Activated naive CD4-positive, alpha-beta T cell treated with anti-CD3 and anti-CD28 coated beads, Interleukin-2, amount 50 U/mL, for 72 hours (primary cell): ENCODE measurements at regions not wholly inside any gene's neighbourhood (a gene's known extent, or its start where the extent isn't known, plus 50 kb on each side); places are given as distances from the start of the nearest gene placed in this dataset.
"Not testable (repeated sequence)": the region's sequence is repeated elsewhere in the genome, so short reads cannot be mapped to it uniquely, and the experiment has no call there.

Experiments used
- ATAC-seq, 2 donors: fragments of 150-1000 bp; cut with Tn5 transposase; 2 replicates each; pipeline ENCODE4 v1.10.0; 2021; ENCODE audit warnings: mild to moderate bottlenecking in 2 of 2, moderate library complexity in 2 of 2
- DNase-seq, 2 donors: peaks; one replicate each; pipeline ENCODE4 v3.0.0; 2021 to 2022; ENCODE audit warnings: low spot score in 2 of 2
- H3K27ac Mint-ChIP-seq, 2 donors: one replicate each; pipeline ENCODE4 v1.8.0; 2022; ENCODE audit warnings: mild to moderate bottlenecking in 2 of 2, mixed read lengths in 2 of 2
- H3K36me3 Mint-ChIP-seq, 2 donors: one replicate each; pipeline ENCODE4 v1.8.0; 2022; ENCODE audit warnings: mixed read lengths in 2 of 2
- H3K9me3 Mint-ChIP-seq, 2 donors: one replicate each; pipeline ENCODE4 v1.8.0; 2022; ENCODE audit warnings: mixed read lengths in 2 of 2

GRCh38 chr3:182308328-182308727 lies 485.0 kb upstream of the ATP11B start:
- ATAC-seq, result no peak
- Mint-ChIP-seq H3K9me3 (peaks cover 7 to 11% of the 10 kb centered on the region in 2 donors), H3K36me3 (no peaks in the 10 kb centered on the region), H3K27ac (no peak overlapping the region)
- DNase-seq, result no peak

GRCh38 chr3:182309120-182309519 lies 484.2 kb upstream of the ATP11B start:
- H3K27ac Mint-ChIP-seq, result no peak overlapping the region
- DNase-seq, result no peak
- H3K36me3 Mint-ChIP-seq, result no peaks in the 10 kb centered on the region
- H3K9me3 Mint-ChIP-seq, result peaks cover 9 to 14% of the 10 kb centered on the region in 2 donors
- no peak for ATAC-seq

GRCh38 chr3:182315313-182315712 lies 478.0 kb upstream of the ATP11B start:
- ATAC-seq (no peak), DNase-seq (no peak)
- Mint-ChIP-seq H3K9me3 (peaks cover 34 to 39% of the 10 kb centered on the region in 2 donors), H3K27ac (no peak overlapping the region), H3K36me3 (peaks cover 0 to 6% of the 10 kb centered on the region in 2 donors)

GRCh38 chr3:182323126-182323700 lies 470.1 kb upstream of the ATP11B start:
- Mint-ChIP-seq H3K27ac (no peak overlapping the region), H3K36me3 (peaks cover 0 to 6% of the 10 kb centered on the region in 2 donors), H3K9me3 (peaks cover 13 to 16% of the 10 kb centered on the region in 2 donors)
- ATAC-seq, result no peak
- no peak for DNase-seq

- H3K36me3 Mint-ChIP-seq, result peaks cover 0 to 6% of the 10 kb centered on the region in 2 donors
- DNase-seq, result no peak
- peaks cover 10 to 11% of the 10 kb centered on the region in 2 donors for H3K9me3 Mint-ChIP-seq
- ATAC-seq, result no peak
- no peak overlapping the region for H3K27ac Mint-ChIP-seq
These were observed 469.4 kb upstream of the ATP11B start for GRCh38 chr3:182323898-182324297.

GRCh38 chr3:182325213-182325950 lies 467.9 kb upstream of the ATP11B start:
- Mint-ChIP-seq H3K27ac (no peak overlapping the region), H3K9me3 (peaks cover under 1 to 2% of the 10 kb centered on the region in 2 donors)
- no peak for ATAC-seq

GRCh38 chr3:182327196-182327681 lies 466.1 kb upstream of the ATP11B start:
- Mint-ChIP-seq H3K9me3 (no peaks in the 10 kb centered on the region), H3K27ac (no peak overlapping the region), H3K36me3 (no peaks in the 10 kb centered on the region)
- DNase-seq (no peak), ATAC-seq (no peak)

More at GRCh38 chr3:182325213-182325950, 467.9 kb upstream of the ATP11B start:
- H3K36me3 Mint-ChIP-seq, result no peaks in the 10 kb centered on the region
- no peak for DNase-seq

- Mint-ChIP-seq H3K9me3 (peaks cover 11 to 12% of the 10 kb centered on the region in 2 donors), H3K36me3 (no peaks in the 10 kb centered on the region), H3K27ac (no peak overlapping the region)
- DNase-seq, result no peak
- ATAC-seq, result no peak
These were observed 462.7 kb upstream of the ATP11B start for GRCh38 chr3:182330646-182331045.

- Mint-ChIP-seq H3K9me3 (peaks cover 11 to 12% of the 10 kb centered on the region in 2 donors), H3K27ac (no peak overlapping the region), H3K36me3 (no peaks in the 10 kb centered on the region)
- no peak for DNase-seq
- ATAC-seq, result no peak
These were observed 462.0 kb upstream of the ATP11B start for GRCh38 chr3:182331341-182331740.

GRCh38 chr3:182342252-182342651 lies 451.1 kb upstream of the ATP11B start:
- H3K36me3 Mint-ChIP-seq, result no peaks in the 10 kb centered on the region
- H3K27ac Mint-ChIP-seq, result no peak overlapping the region
- peaks cover 0 to 3% of the 10 kb centered on the region in 2 donors for H3K9me3 Mint-ChIP-seq
- ATAC-seq (no peak), DNase-seq (no peak)

- ATAC-seq, H3K27ac Mint-ChIP-seq, H3K36me3 Mint-ChIP-seq, H3K9me3 Mint-ChIP-seq, DNase-seq: not testable (repeated sequence)
These were observed 449.3 kb upstream of the ATP11B start for GRCh38 chr3:182344026-182344425.

GRCh38 chr3:182349051-182349450 lies 444.3 kb upstream of the ATP11B start:
- no peaks in the 10 kb centered on the region for H3K9me3 Mint-ChIP-seq
- H3K36me3 Mint-ChIP-seq, result no peaks in the 10 kb centered on the region
- no peak overlapping the region for H3K27ac Mint-ChIP-seq
- ATAC-seq (no peak), DNase-seq (no peak)

- H3K9me3 Mint-ChIP-seq, result no peaks in the 10 kb centered on the region
- no peaks in the 10 kb centered on the region for H3K36me3 Mint-ChIP-seq
- H3K27ac Mint-ChIP-seq, result no peak overlapping the region
- ATAC-seq (no peak), DNase-seq (no peak)
These were observed 443.3 kb upstream of the ATP11B start for GRCh38 chr3:182349951-182350517.

GRCh38 chr3:182357928-182358327 lies 435.4 kb upstream of the ATP11B start:
- Mint-ChIP-seq H3K27ac (no peak overlapping the region), H3K9me3 (peaks cover 0 to 2% of the 10 kb centered on the region in 2 donors), H3K36me3 (no peaks in the 10 kb centered on the region)
- DNase-seq (no peak), ATAC-seq (no peak)

- Mint-ChIP-seq H3K9me3 (peaks cover 0 to 8% of the 10 kb centered on the region in 2 donors), H3K36me3 (no peaks in the 10 kb centered on the region), H3K27ac (no peak overlapping the region)
- ATAC-seq (no peak), DNase-seq (no peak)
These were observed 429.0 kb upstream of the ATP11B start for GRCh38 chr3:182364323-182364722.

GRCh38 chr3:182364723-182365650 lies 428.3 kb upstream of the ATP11B start:
- ATAC-seq, result no peak
- no peaks in the 10 kb centered on the region for H3K36me3 Mint-ChIP-seq
- no peak overlapping the region for H3K27ac Mint-ChIP-seq
- DNase-seq, result no peak
- H3K9me3 Mint-ChIP-seq, result peaks cover 0 to 8% of the 10 kb centered on the region in 2 donors
